CD14-positive monocyte (primary cell): ENCODE measurements at regions not wholly inside any gene's neighbourhood (a gene's known extent, or its start where the extent isn't known, plus 50 kb on each side); places are given as distances from the start of the nearest gene placed in this dataset.

Experiments used
- DNase-seq, 3 donors: peaks; one replicate each; pipeline ENCODE4 v3.0.0-alpha.2; 2011 to 2022
- H2AFZ ChIP-seq: 2 replicates; pipeline ENCODE4 v1.6.0; 2012; ENCODE audit warnings: mild to moderate bottlenecking, low read depth, low read length, inconsistent platforms; ENCODE audit not compliant: insufficient read depth, poor library complexity, severe bottlenecking
- H3K27ac ChIP-seq, 2 donors: 1 replicate in 1 of 2; 2 replicates in 1 of 2; pipeline ENCODE4 v1.5.1; 2012 to 2013; ENCODE audit warnings: low read length in 2 of 2, control low read depth in 1 of 2, inconsistent platforms in 1 of 2, low read depth in 1 of 2, mild to moderate bottlenecking in 1 of 2
- H3K27me3 ChIP-seq, 2 donors: one replicate each; pipeline versions ENCODE4 v1.6.0 to v1.6.1; 2011 to 2013; ENCODE audit warnings: low read length in 2 of 2; ENCODE audit not compliant: control insufficient read depth in 2 of 2, insufficient read depth in 2 of 2
- H3K36me3 ChIP-seq, 2 donors: replicated peaks in 1 of 2; 1 replicate in 1 of 2; 2 replicates in 1 of 2; pipeline versions ENCODE4 v1.5.1 to v1.6.1; 2012 to 2013; ENCODE audit warnings: low read length in 2 of 2, control low read depth in 1 of 2, inconsistent platforms in 1 of 2, mild to moderate bottlenecking in 1 of 2; ENCODE audit not compliant: insufficient read depth in 2 of 2, control insufficient read depth in 1 of 2
- H3K4me1 ChIP-seq, 2 donors: 1 replicate in 1 of 2; 2 replicates in 1 of 2; pipeline versions ENCODE4 v1.5.1 to v1.6.1; 2012 to 2013; ENCODE audit warnings: low read length in 2 of 2, control low read depth in 1 of 2, inconsistent platforms in 1 of 2, mild to moderate bottlenecking in 1 of 2, moderate library complexity in 1 of 2; ENCODE audit not compliant: insufficient read depth in 2 of 2, control insufficient read depth in 1 of 2
- H3K4me2 ChIP-seq: replicated peaks from 2 replicates; pipeline ENCODE3; 2012; ENCODE audit warnings: low read length, moderate library complexity, mild to moderate bottlenecking; ENCODE audit not compliant: poor library complexity, severe bottlenecking; ENCODE audit errors: extremely low read depth
- H3K4me3 ChIP-seq, 3 experiments: fragments of 200-600 bp in 1 of 3; sonication (generic) in 1 of 3; replicated peaks in 1 of 3; 1 replicate in 2 of 3; 2 replicates in 1 of 3; pipeline ENCODE4 v1.5.1; 2011 to 2013; ENCODE audit warnings: low read length in 3 of 3, mild to moderate bottlenecking in 3 of 3, control low read depth in 2 of 3, low read depth in 2 of 3, inconsistent platforms in 1 of 3, moderate library complexity in 1 of 3
- H3K79me2 ChIP-seq: 2 replicates; pipeline ENCODE4 v1.6.0; 2012; ENCODE audit warnings: mild to moderate bottlenecking, control low read depth, inconsistent platforms, low read length, moderate library complexity; ENCODE audit not compliant: insufficient read depth
- H3K9ac ChIP-seq: 2 replicates; pipeline ENCODE4 v1.6.0; 2017; ENCODE audit warnings: low read length, mild to moderate bottlenecking; ENCODE audit not compliant: insufficient read depth, poor library complexity, severe bottlenecking
- H3K9me3 ChIP-seq, 2 donors: replicated peaks in 1 of 2; 1 replicate in 1 of 2; 2 replicates in 1 of 2; pipeline versions ENCODE4 v1.5.1 to v1.6.1; 2012 to 2013; ENCODE audit warnings: low read length in 2 of 2, control low read depth in 1 of 2; ENCODE audit not compliant: control insufficient read depth in 1 of 2, insufficient read depth in 1 of 2
- H4K20me1 ChIP-seq: 2 replicates; pipeline ENCODE4 v1.6.0; 2012; ENCODE audit warnings: mild to moderate bottlenecking, low read length, control low read depth, moderate library complexity; ENCODE audit not compliant: insufficient read depth
- H3K27ac Mint-ChIP-seq, 7 donors: one replicate each; pipeline ENCODE4 v1.8.0; 2020; ENCODE audit warnings: mild to moderate bottlenecking in 7 of 7, mixed read lengths in 7 of 7, moderate library complexity in 6 of 7, inconsistent platforms in 2 of 7
- H3K27me3 Mint-ChIP-seq, 3 donors: one replicate each; pipeline ENCODE4 v1.8.0; 2021 to 2022; ENCODE audit warnings: low read depth in 3 of 3, mild to moderate bottlenecking in 3 of 3, mixed read lengths in 3 of 3, moderate library complexity in 3 of 3, inconsistent platforms in 1 of 3
- H3K36me3 Mint-ChIP-seq, 2 donors: one replicate each; pipeline ENCODE4 v1.8.0; 2020; ENCODE audit warnings: mixed read lengths in 2 of 2, inconsistent platforms in 1 of 2, mild to moderate bottlenecking in 1 of 2
- H3K4me1 Mint-ChIP-seq: one replicate; pipeline ENCODE4 v1.8.0; 2020; ENCODE audit warnings: mild to moderate bottlenecking, mixed read lengths
- H3K4me3 Mint-ChIP-seq, 2 donors: one replicate each; pipeline ENCODE4 v1.8.0; 2020; ENCODE audit warnings: mild to moderate bottlenecking in 2 of 2, mixed read lengths in 2 of 2, moderate library complexity in 1 of 2
- H3K9me3 Mint-ChIP-seq, 7 donors: one replicate each; pipeline ENCODE4 v1.8.0; 2020 to 2022; ENCODE audit warnings: mixed read lengths in 7 of 7, mild to moderate bottlenecking in 6 of 7, moderate library complexity in 6 of 7, inconsistent platforms in 2 of 7
- WGBS: methylation state at CpG from one replicate; pipeline ENCODE4 v1.1.5; 2013; ENCODE audit warnings: missing lambda C conversion rate; ENCODE audit not compliant: insufficient coverage; 5-methylcytosine and 5-hydroxymethylcytosine counted together
- intact Hi-C, 2 donors: fragments of 100-400 bp; cut with micrococcal nuclease; formaldehyde crosslinking; loops; one replicate each; pipeline versions ENCODE4 v1.15.0 to v1.15.1; 2023
- TF ChIP-seq, protein P1 (sequence below): fragments of 200-600 bp; IDR thresholded peaks from one replicate; pipeline ENCODE4 v1.8.0; 2022; ENCODE audit warnings: antibody characterized with exemption, mild to moderate bottlenecking

DNA sequence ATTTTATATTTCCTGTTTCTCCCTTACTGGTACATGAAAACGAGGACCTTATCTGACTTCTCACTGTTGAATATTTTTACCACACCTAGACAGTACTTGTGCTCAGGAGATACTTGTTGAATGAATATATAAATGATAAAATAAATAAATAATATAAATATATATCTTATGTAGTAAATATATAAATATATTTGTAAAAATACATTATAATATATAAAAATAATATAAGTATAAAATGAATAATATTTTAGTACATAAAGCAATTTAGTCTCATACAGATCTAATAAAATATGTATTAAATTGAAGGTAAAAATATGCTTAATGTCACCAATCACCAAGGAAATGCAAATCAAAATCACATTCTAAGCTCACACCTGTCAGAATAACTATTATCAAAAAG lies 360.6 kb downstream of the EFNA5 start:
- no peaks in the 10 kb centered on the region for H3K4me1 Mint-ChIP-seq
- Histone ChIP-seq H3K4me3 (no peak overlapping the region), H4K20me1 (no peaks in the 10 kb centered on the region), H3K79me2 (no peaks in the 10 kb centered on the region), H2AFZ (no peak overlapping the region), H3K9ac (no peak overlapping the region), H3K27me3 (no peaks in the 10 kb centered on the region), H3K9me3 (no peaks in the 10 kb centered on the region), H3K36me3 (no peaks in the 10 kb centered on the region), H3K27ac (no peak overlapping the region), H3K4me2 (no peak overlapping the region), H3K4me1 (no peaks in the 10 kb centered on the region)
- H3K36me3 Mint-ChIP-seq, result no peaks in the 10 kb centered on the region
- intact Hi-C loops, result no loop called here
- no peak overlapping the region for H3K27ac Mint-ChIP-seq
- H3K27me3 Mint-ChIP-seq, result peaks cover 0 to 2% (median 1%) of the 10 kb centered on the region in 3 donors
- H3K4me3 Mint-ChIP-seq, result no peak overlapping the region
- H3K9me3 Mint-ChIP-seq, result peaks cover 0 to 7% (median 0%) of the 10 kb centered on the region in 7 donors
- no CpG with 5 or more reads among the region's 1 CpG for WGBS
- no peak for DNase-seq
- TF ChIP-seq, protein P1, sequence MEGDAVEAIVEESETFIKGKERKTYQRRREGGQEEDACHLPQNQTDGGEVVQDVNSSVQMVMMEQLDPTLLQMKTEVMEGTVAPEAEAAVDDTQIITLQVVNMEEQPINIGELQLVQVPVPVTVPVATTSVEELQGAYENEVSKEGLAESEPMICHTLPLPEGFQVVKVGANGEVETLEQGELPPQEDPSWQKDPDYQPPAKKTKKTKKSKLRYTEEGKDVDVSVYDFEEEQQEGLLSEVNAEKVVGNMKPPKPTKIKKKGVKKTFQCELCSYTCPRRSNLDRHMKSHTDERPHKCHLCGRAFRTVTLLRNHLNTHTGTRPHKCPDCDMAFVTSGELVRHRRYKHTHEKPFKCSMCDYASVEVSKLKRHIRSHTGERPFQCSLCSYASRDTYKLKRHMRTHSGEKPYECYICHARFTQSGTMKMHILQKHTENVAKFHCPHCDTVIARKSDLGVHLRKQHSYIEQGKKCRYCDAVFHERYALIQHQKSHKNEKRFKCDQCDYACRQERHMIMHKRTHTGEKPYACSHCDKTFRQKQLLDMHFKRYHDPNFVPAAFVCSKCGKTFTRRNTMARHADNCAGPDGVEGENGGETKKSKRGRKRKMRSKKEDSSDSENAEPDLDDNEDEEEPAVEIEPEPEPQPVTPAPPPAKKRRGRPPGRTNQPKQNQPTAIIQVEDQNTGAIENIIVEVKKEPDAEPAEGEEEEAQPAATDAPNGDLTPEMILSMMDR, result no peak

DNA sequence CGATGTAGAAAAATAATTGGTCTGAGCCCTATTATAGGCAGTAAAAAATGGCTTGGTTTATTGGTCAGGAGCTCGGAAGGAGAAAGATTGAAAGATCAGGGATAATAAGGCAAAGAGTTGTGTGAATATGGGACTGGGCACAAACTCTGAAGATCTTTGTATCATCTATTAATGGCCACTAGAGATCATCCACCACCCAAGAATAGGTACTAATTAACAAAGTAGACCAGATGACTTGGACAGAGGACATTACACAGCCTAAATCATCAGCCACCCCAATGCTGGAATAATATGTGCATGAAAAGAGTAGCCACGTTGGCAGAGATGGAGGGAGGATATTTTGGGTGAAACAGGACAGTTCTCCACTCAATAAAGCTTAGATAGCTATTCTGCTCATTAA lies 364.1 kb downstream of the EFNA5 start:
- H3K27ac Mint-ChIP-seq, result no peak overlapping the region
- H3K4me1 Mint-ChIP-seq, result no peaks in the 10 kb centered on the region
- WGBS, result no CpG with 5 or more reads among the region's 3 CpGs
- Histone ChIP-seq H2AFZ (no peak overlapping the region), H3K79me2 (no peaks in the 10 kb centered on the region), H3K27ac (no peak overlapping the region), H3K4me1 (no peaks in the 10 kb centered on the region), H4K20me1 (no peaks in the 10 kb centered on the region), H3K27me3 (no peaks in the 10 kb centered on the region), H3K9me3 (no peaks in the 10 kb centered on the region), H3K36me3 (no peaks in the 10 kb centered on the region), H3K4me2 (no peak overlapping the region), H3K9ac (no peak overlapping the region), H3K4me3 (no peak overlapping the region)
- DNase-seq, result no peak
- no peak overlapping the region for H3K4me3 Mint-ChIP-seq
- H3K27me3 Mint-ChIP-seq, result peaks cover 0 to 3% (median 2%) of the 10 kb centered on the region in 3 donors
- TF ChIP-seq, protein P1, result no peak
- intact Hi-C loops, result loop anchor here in 1 of 2 donors (10.0 kb wide), 1 partner anchor 78 kb away; no protein-coding TSS in a partner anchor
- H3K36me3 Mint-ChIP-seq, result no peaks in the 10 kb centered on the region
- H3K9me3 Mint-ChIP-seq, result peaks cover 0 to 4% (median 0%) of the 10 kb centered on the region in 7 donors
